GM12891 (cell line): ENCODE measurements at regions not wholly inside any gene's neighbourhood (a gene's known extent, or its start where the extent isn't known, plus 50 kb on each side); places are given as distances from the start of the nearest gene placed in this dataset.
"Not testable (repeated sequence)": the region's sequence is repeated elsewhere in the genome, so short reads cannot be mapped to it uniquely, and the experiment has no call there.

Source experiments
- DNase-seq: peaks from one replicate; pipeline ENCODE4 v3.0.0; 2011; ENCODE audit warnings: low spot score; ENCODE audit not compliant: insufficient read length
- FAIRE-seq: peaks from 2 replicates; lab custom pipeline; 2011; peaks lifted over from hg19 to GRCh38; lab: Jason Lieb, UNC
- PAX5 ChIP-seq: IDR thresholded peaks from 2 replicates; pipeline ENCODE4 v1.6.1; 2011; ENCODE audit warnings: low read length, moderate library complexity, mild to moderate bottlenecking; ENCODE audit not compliant: insufficient read depth, severe bottlenecking
- POLR2A ChIP-seq: IDR thresholded peaks from 2 replicates; pipeline ENCODE4 v1.6.1; 2011; ENCODE audit warnings: low read depth, low read length, control low read depth
- POLR2AphosphoS5 ChIP-seq: IDR thresholded peaks from 2 replicates; pipeline ENCODE4 v1.6.1; 2011; ENCODE audit warnings: low read depth, low read length, control low read depth
- POU2F2 ChIP-seq: IDR thresholded peaks from 2 replicates; pipeline ENCODE4 v1.6.1; 2011; ENCODE audit warnings: low read depth, mild to moderate bottlenecking, control low read depth, low read length, moderate library complexity
- SPI1 ChIP-seq: IDR thresholded peaks from 2 replicates; pipeline ENCODE4 v1.6.1; 2011; ENCODE audit warnings: low read depth, low read length, control low read depth
- TAF1 ChIP-seq: IDR thresholded peaks from 2 replicates; pipeline ENCODE4 v1.6.1; 2011; ENCODE audit warnings: low read depth, low read length, control low read depth

- no peak for TF ChIP-seq POLR2AphosphoS5
- no peak for TF ChIP-seq POU2F2
- TF ChIP-seq POLR2A, result no peak
- no peak for TF ChIP-seq PAX5
- TF ChIP-seq TAF1, result no peak
- TF ChIP-seq SPI1, result no peak
- DNase-seq (no peak), FAIRE-seq (no peak)
Observed at GRCh38 chr12:74227846-74228545, 309.6 kb upstream of the ATXN7L3B start.

- FAIRE-seq (no peak), DNase-seq (no peak)
- no peak for TF ChIP-seq POLR2AphosphoS5
- TF ChIP-seq POLR2A, result no peak
- no peak for TF ChIP-seq PAX5
- no peak for TF ChIP-seq POU2F2
- TF ChIP-seq SPI1, result no peak
- TF ChIP-seq TAF1, result no peak
Observed at GRCh38 chr12:74229671-74230070, 308.0 kb upstream of the ATXN7L3B start.

GRCh38 chr12:74235342-74235741 lies 302.3 kb upstream of the ATXN7L3B start:
- TF ChIP-seq POLR2AphosphoS5 (no peak), POLR2A (no peak), POU2F2 (no peak), SPI1 (no peak), PAX5 (no peak), TAF1 (no peak)
- FAIRE-seq (no peak), DNase-seq (no peak)

DNA sequence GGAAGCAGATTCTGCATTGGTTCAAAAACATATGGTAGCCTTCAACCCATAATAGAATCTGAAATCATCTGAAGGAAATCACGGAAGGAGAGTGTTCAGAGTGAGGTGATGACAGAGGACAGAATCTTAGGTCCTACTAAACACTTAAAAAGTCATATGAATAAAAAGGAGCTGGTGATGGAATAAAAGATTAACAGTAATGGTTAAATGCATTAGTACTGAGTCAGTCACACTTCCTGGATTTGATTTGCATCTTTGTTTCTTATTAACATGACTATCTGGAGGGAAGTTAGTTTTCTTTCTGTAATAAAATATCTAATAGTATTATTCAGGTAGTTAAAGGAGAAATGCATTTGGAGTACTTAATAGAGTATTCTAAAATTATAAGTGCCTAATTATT lies 296.3 kb upstream of the ATXN7L3B start:
- DNase-seq, result no peak
- TF ChIP-seq PAX5, result no peak
- no peak for TF ChIP-seq POU2F2
- no peak for TF ChIP-seq SPI1
- no peak for TF ChIP-seq TAF1
- no peak for TF ChIP-seq POLR2A
- no peak for TF ChIP-seq POLR2AphosphoS5
- no peak for FAIRE-seq

GRCh38 chr12:74242088-74242487 lies 295.5 kb upstream of the ATXN7L3B start:
- TF ChIP-seq POLR2A, result no peak
- TF ChIP-seq TAF1, result no peak
- no peak for TF ChIP-seq PAX5
- TF ChIP-seq POU2F2, result no peak
- TF ChIP-seq POLR2AphosphoS5, result no peak
- no peak for TF ChIP-seq SPI1
- DNase-seq (no peak), FAIRE-seq (no peak)

DNA sequence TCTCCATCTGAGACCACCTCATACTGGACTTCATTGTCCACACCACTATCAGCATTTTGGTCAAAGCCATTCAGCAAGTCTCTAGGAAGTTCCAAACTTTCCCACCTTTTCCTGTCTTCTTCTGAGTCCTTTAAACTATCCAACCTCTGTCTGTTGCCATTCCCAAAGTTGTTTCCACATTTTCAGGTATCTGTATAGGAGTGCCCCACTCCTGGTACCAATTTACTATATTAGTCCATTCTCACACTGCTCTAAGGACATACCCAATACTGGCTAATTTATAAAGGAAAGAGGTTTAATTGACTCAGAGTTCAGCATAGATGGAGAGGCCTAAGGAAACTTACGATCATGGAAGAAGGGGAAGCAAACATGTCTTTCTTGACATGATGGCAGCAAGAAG lies 292.2 kb upstream of the ATXN7L3B start:
- FAIRE-seq (no peak), DNase-seq (no peak)
- no peak for TF ChIP-seq SPI1
- no peak for TF ChIP-seq POU2F2
- no peak for TF ChIP-seq PAX5
- TF ChIP-seq POLR2A, result no peak
- TF ChIP-seq POLR2AphosphoS5, result no peak
- no peak for TF ChIP-seq TAF1

DNA sequence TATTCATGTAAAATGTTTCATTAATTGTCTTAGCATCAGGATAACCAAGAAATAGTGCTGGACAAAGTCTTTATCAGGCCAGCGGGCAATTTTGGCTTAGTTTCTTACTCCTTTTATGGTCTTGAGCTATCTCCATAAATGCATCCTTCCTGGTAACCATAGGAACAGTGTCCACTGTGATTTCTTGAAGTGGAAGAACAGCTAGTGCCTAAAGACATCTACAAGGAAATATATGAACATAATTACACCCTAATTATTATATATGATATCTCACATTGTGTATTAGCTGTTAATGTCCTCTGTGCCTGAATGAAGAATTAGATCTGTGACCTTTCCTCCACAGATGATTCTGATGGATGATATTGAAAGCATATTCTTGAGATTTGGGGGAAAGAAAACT lies 286.7 kb upstream of the ATXN7L3B start:
- TF ChIP-seq PAX5 (no peak), POU2F2 (no peak), SPI1 (no peak), TAF1 (no peak), POLR2AphosphoS5 (no peak), POLR2A (no peak)
- DNase-seq, result no peak
- no peak for FAIRE-seq

- not testable (repeated sequence) for FAIRE-seq, DNase-seq
Observed at GRCh38 chr12:74253826-74254225, 283.8 kb upstream of the ATXN7L3B start.

GRCh38 chr12:74254784-74255183 lies 282.9 kb upstream of the ATXN7L3B start:
- DNase-seq, result no peak
- TF ChIP-seq PAX5, result no peak
- no peak for TF ChIP-seq SPI1
- no peak for TF ChIP-seq POLR2AphosphoS5
- no peak for TF ChIP-seq TAF1
- no peak for TF ChIP-seq POU2F2
- TF ChIP-seq POLR2A, result no peak
- FAIRE-seq, result no peak

GRCh38 chr12:74259199-74259598 lies 278.4 kb upstream of the ATXN7L3B start:
- no peak for FAIRE-seq
- DNase-seq, result no peak
- TF ChIP-seq SPI1 (no peak), POU2F2 (no peak), POLR2AphosphoS5 (no peak)

- TF ChIP-seq POLR2A (no peak), POLR2AphosphoS5 (no peak), SPI1 (no peak), TAF1 (no peak), POU2F2 (no peak), PAX5 (no peak)
- FAIRE-seq, result no peak
Observed at GRCh38 chr12:74264692-74265091, 272.9 kb upstream of the ATXN7L3B start.

DNA sequence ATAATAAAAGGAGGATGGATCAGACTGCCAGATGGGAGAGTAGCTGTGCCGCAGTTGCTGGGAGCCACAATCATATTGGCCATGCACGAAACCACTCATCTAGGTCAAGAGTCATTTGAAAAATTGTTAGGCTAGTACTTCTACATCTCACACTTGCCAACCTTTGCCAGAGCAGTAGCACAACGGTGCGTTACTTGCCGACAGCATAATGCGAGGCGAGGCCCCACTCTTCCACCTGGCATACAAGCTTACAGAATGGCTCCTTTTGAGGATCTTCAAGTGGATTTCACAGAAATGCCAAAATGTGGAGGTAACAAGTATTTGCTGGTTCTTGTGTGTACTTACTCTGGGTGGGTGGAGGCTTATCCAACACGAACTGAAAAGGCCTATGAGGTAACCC lies 268.3 kb upstream of the ATXN7L3B start:
- not testable (repeated sequence) for DNase-seq, FAIRE-seq

More at GRCh38 chr12:74264692-74265091, 272.9 kb upstream of the ATXN7L3B start:
- DNase-seq, result no peak
